ENCODE measurements at regions not wholly inside any gene's neighbourhood (a gene's known extent, or its start where the extent isn't known, plus 50 kb on each side); places are given as distances from the start of the nearest gene placed in this dataset.

GRCh38 chr4:155107059-155107458, 101.4 kb upstream of the NPY2R start:
- DNase-seq: no peak

GRCh38 chr4:155114790-155115189, 93.6 kb upstream of the NPY2R start:
- DNase-seq: no peak

GRCh38 chr4:155119006-155119405, 89.4 kb upstream of the NPY2R start:
- no peak for DNase-seq

GRCh38 chr4:155120536-155120935, 87.9 kb upstream of the NPY2R start:
- DNase-seq: no peak

GRCh38 chr4:155122382-155122781, 86.1 kb upstream of the NPY2R start:
- DNase-seq: no peak

- DNase-seq: no peak
Observed at GRCh38 chr4:155134136-155134535, 74.3 kb upstream of the NPY2R start.

GRCh38 chr4:155140889-155141288, 67.5 kb upstream of the NPY2R start:
- no peak for DNase-seq

- DNase-seq: no peak
Observed at GRCh38 chr4:155143512-155143911, 64.9 kb upstream of the NPY2R start.

Data from NCI-H1092 treated with DMSO at 0.1 percent for 48 hours (cell line).